22Rv1 (cell line): ENCODE measurements at regions not wholly inside any gene's neighbourhood (a gene's known extent, or its start where the extent isn't known, plus 50 kb on each side); places are given as distances from the start of the nearest gene placed in this dataset.

Experiments used
- ZFX ChIP-seq: fragments of 450-650 bp; IDR thresholded peaks from 2 replicates; pipeline ENCODE4 v1.6.1; 2017; ENCODE audit warnings: antibody characterized with exemption, borderline replicate concordance
- TF ChIP-seq, protein P1 (sequence below): fragments of 450-650 bp; IDR thresholded peaks from 2 replicates; pipeline ENCODE4 v1.5.1; 2017; ENCODE audit warnings: mild to moderate bottlenecking

DNA sequence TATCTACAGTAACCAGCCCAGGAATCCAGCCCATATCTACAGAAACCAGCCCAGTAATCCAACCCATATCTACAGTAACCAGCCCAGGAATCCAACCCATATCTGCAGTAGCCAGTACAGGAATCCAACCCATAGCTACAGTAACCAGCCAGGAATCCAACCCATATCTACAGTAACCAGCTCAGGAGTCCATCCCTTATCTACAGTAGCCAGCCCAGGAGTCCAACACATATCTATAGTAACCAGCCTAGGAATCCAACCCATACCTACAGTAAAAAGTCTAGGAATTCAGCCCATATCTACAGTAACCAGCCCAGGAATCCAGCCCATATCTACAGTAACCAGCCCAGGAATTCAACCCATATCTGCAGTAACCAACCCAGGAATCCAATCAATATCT, 445.0 kb upstream of the BOD1L1 start:
- TF ChIP-seq, protein P1, sequence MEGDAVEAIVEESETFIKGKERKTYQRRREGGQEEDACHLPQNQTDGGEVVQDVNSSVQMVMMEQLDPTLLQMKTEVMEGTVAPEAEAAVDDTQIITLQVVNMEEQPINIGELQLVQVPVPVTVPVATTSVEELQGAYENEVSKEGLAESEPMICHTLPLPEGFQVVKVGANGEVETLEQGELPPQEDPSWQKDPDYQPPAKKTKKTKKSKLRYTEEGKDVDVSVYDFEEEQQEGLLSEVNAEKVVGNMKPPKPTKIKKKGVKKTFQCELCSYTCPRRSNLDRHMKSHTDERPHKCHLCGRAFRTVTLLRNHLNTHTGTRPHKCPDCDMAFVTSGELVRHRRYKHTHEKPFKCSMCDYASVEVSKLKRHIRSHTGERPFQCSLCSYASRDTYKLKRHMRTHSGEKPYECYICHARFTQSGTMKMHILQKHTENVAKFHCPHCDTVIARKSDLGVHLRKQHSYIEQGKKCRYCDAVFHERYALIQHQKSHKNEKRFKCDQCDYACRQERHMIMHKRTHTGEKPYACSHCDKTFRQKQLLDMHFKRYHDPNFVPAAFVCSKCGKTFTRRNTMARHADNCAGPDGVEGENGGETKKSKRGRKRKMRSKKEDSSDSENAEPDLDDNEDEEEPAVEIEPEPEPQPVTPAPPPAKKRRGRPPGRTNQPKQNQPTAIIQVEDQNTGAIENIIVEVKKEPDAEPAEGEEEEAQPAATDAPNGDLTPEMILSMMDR = no peak
- TF ChIP-seq ZFX = no peak
